ENCODE measurements at regions not wholly inside any gene's neighbourhood (a gene's known extent, or its start where the extent isn't known, plus 50 kb on each side); places are given as distances from the start of the nearest gene placed in this dataset.

- Mint-ChIP-seq H3K9me3 (ENCODE audit: unreplicated experiment) (peaks cover 12% of the 10 kb centered on the region), H3K27ac (ENCODE audit: unreplicated experiment) (no peak overlapping the region), H3K27me3 (ENCODE audit: low read depth, unreplicated experiment) (no peaks in the 10 kb centered on the region), H3K36me3 (ENCODE audit: low read depth, unreplicated experiment) (no peaks in the 10 kb centered on the region), H3K4me3 (ENCODE audit: unreplicated experiment) (no peak overlapping the region), H3K4me1 (ENCODE audit: low read depth, unreplicated experiment) (no peaks in the 10 kb centered on the region)
- Histone ChIP-seq H3K4me2 (ENCODE audit: low read length) (no peak overlapping the region), H3K79me2 (ENCODE audit: insufficient read depth, low read length) (no peaks in the 10 kb centered on the region), H3K27ac (ENCODE audit: low read depth, low read length) (no peak overlapping the region), H2AFZ (ENCODE audit: low read depth, low read length) (no peak overlapping the region), H3K36me3 (ENCODE audit: insufficient read depth, low read length) (no peaks in the 10 kb centered on the region), H3K9me3 (ENCODE audit: insufficient read depth, low read depth, low read length) (peaks cover 3% of the 10 kb centered on the region), H3K4me3 (ENCODE audit: insufficient read depth, low read depth, low read length) (no peak overlapping the region), H4K20me1 (ENCODE audit: insufficient read depth, low read length) (no peaks in the 10 kb centered on the region), H3K4me1 (ENCODE audit: insufficient read depth, low read length) (no peaks in the 10 kb centered on the region), H3K27me3 (ENCODE audit: insufficient read depth, low read length) (no peaks in the 10 kb centered on the region), H3K9ac (ENCODE audit: low read length) (no peak overlapping the region)
- TF ChIP-seq CTCF (IDR thresholded peaks at IDR 0.05; ENCODE audit: insufficient read depth, low read depth, low read length): no peak
- TF ChIP-seq EZH2 (IDR thresholded peaks at IDR 0.05; ENCODE audit: insufficient read depth, low read length): no peak
- FAIRE-seq (no peak), DNase-seq (ENCODE audit: low read depth) (no peak)
Observed at GRCh38 chr5:114644576-114644975, 282.7 kb downstream of the KCNN2 start.

GRCh38 chr5:114636271-114636670 lies 274.4 kb downstream of the KCNN2 start:
- no peak for TF ChIP-seq CTCF (IDR thresholded peaks at IDR 0.05; ENCODE audit: insufficient read depth, low read depth, low read length)
- no peak for TF ChIP-seq EZH2 (IDR thresholded peaks at IDR 0.05; ENCODE audit: insufficient read depth, low read length)
- H3K9me3 ChIP-seq (ENCODE audit: insufficient read depth, low read depth, low read length): no peaks in the 10 kb centered on the region
- H3K9me3 Mint-ChIP-seq (ENCODE audit: unreplicated experiment): no peaks in the 10 kb centered on the region

GRCh38 chr5:114634967-114635901 lies 273.4 kb downstream of the KCNN2 start:
- Histone ChIP-seq H2AFZ (ENCODE audit: low read depth, low read length) (no peak overlapping the region), H4K20me1 (ENCODE audit: insufficient read depth, low read length) (no peaks in the 10 kb centered on the region), H3K79me2 (ENCODE audit: insufficient read depth, low read length) (no peaks in the 10 kb centered on the region), H3K9ac (ENCODE audit: low read length) (no peak overlapping the region), H3K4me3 (ENCODE audit: insufficient read depth, low read depth, low read length) (no peak overlapping the region), H3K4me2 (ENCODE audit: low read length) (no peak overlapping the region), H3K4me1 (ENCODE audit: insufficient read depth, low read length) (no peaks in the 10 kb centered on the region), H3K27ac (ENCODE audit: low read depth, low read length) (no peak overlapping the region), H3K27me3 (ENCODE audit: insufficient read depth, low read length) (no peaks in the 10 kb centered on the region), H3K9me3 (ENCODE audit: insufficient read depth, low read depth, low read length) (no peaks in the 10 kb centered on the region), H3K36me3 (ENCODE audit: insufficient read depth, low read length) (no peaks in the 10 kb centered on the region)
- H3K9me3 Mint-ChIP-seq (ENCODE audit: unreplicated experiment): no peaks in the 10 kb centered on the region
- FAIRE-seq (no peak), DNase-seq (ENCODE audit: low read depth) (no peak)
- no peaks in the 10 kb centered on the region for H3K27me3 Mint-ChIP-seq (ENCODE audit: low read depth, unreplicated experiment)
- H3K36me3 Mint-ChIP-seq (ENCODE audit: low read depth, unreplicated experiment): no peaks in the 10 kb centered on the region
- H3K4me3 Mint-ChIP-seq (ENCODE audit: unreplicated experiment): no peak overlapping the region
- no peaks in the 10 kb centered on the region for H3K4me1 Mint-ChIP-seq (ENCODE audit: low read depth, unreplicated experiment)
- no peak overlapping the region for H3K27ac Mint-ChIP-seq (ENCODE audit: unreplicated experiment)
- no peak for TF ChIP-seq CTCF (IDR thresholded peaks at IDR 0.05; ENCODE audit: insufficient read depth, low read depth, low read length)
- no peak for TF ChIP-seq EZH2 (IDR thresholded peaks at IDR 0.05; ENCODE audit: insufficient read depth, low read length)

More at GRCh38 chr5:114636271-114636670, 274.4 kb downstream of the KCNN2 start:
- no peaks in the 10 kb centered on the region for H3K36me3 ChIP-seq (ENCODE audit: insufficient read depth, low read length)
- H2AFZ ChIP-seq (ENCODE audit: low read depth, low read length): no peak overlapping the region
- no peak overlapping the region for H3K9ac ChIP-seq (ENCODE audit: low read length)
- no peak overlapping the region for H3K4me3 ChIP-seq (ENCODE audit: insufficient read depth, low read depth, low read length)
- no peaks in the 10 kb centered on the region for H3K27me3 Mint-ChIP-seq (ENCODE audit: low read depth, unreplicated experiment)
- H4K20me1 ChIP-seq (ENCODE audit: insufficient read depth, low read length): no peaks in the 10 kb centered on the region
- H3K27ac ChIP-seq (ENCODE audit: low read depth, low read length): no peak overlapping the region
- no peaks in the 10 kb centered on the region for H3K27me3 ChIP-seq (ENCODE audit: insufficient read depth, low read length)
- no peaks in the 10 kb centered on the region for H3K36me3 Mint-ChIP-seq (ENCODE audit: low read depth, unreplicated experiment)
- H3K4me1 ChIP-seq (ENCODE audit: insufficient read depth, low read length): no peaks in the 10 kb centered on the region
- H3K4me2 ChIP-seq (ENCODE audit: low read length): no peak overlapping the region
- H3K79me2 ChIP-seq (ENCODE audit: insufficient read depth, low read length): no peaks in the 10 kb centered on the region
- DNase-seq (ENCODE audit: low read depth) (no peak), FAIRE-seq (no peak)
- H3K4me3 Mint-ChIP-seq (ENCODE audit: unreplicated experiment): no peak overlapping the region
- no peak overlapping the region for H3K27ac Mint-ChIP-seq (ENCODE audit: unreplicated experiment)
- H3K4me1 Mint-ChIP-seq (ENCODE audit: low read depth, unreplicated experiment): no peaks in the 10 kb centered on the region

All from astrocyte (in vitro differentiated cells and primary cell).